ENCODE measurements at regions not wholly inside any gene's neighbourhood (a gene's known extent, or its start where the extent isn't known, plus 50 kb on each side); places are given as distances from the start of the nearest gene placed in this dataset.

- no peak for TF ChIP-seq POLR2A (IDR thresholded peaks at IDR 0.05)
- no peak for TF ChIP-seq CTCF (IDR thresholded peaks at IDR 0.05)
- TF ChIP-seq EP300 (IDR thresholded peaks at IDR 0.05; ENCODE audit: low read depth): no peak
- no peak for TF ChIP-seq POLR2AphosphoS5 (IDR thresholded peaks at IDR 0.05)
These were observed 115.6 kb upstream of the CYP1B1 start for GRCh38 chr2:38191516-38191915.
